Activated naive CD8-positive, alpha-beta T cell treated with anti-CD3 and anti-CD28 coated beads, Interleukin-2, amount 50 U/mL, for 16 hours (primary cell): ENCODE measurements at regions not wholly inside any gene's neighbourhood (a gene's known extent, or its start where the extent isn't known, plus 50 kb on each side); places are given as distances from the start of the nearest gene placed in this dataset.

Experiments
- DNase-seq: peaks from one replicate; pipeline ENCODE4 v3.0.0-alpha.2; 2020; ENCODE audit warnings: low read depth, low spot score

- no peak for DNase-seq
Measured at GRCh38 chr9:7947577-7947976, 148.0 kb upstream of the DMAC1 start.

DNA sequence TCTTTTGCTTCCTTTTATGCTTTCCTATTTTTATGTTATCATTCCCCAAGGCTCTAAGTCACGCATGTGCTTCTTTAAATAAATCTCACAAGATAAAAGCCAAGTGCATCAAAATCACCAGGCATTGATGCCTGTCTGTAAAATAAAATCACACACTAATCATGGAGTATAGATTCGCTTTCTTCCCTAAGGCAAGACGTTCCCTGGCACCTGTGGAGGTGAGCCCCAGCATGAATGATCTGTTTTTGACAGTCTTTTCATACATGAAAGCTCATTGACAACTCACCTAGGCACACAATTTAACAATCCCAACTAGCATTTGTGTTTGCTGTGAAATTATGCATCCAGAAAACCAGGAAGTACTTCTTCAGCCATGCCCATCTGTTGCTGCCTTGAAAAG is 146.9 kb upstream of the DMAC1 start:
- DNase-seq: no peak

GRCh38 chr9:7944572-7944971 is 145.0 kb upstream of the DMAC1 start:
- no peak for DNase-seq

DNA sequence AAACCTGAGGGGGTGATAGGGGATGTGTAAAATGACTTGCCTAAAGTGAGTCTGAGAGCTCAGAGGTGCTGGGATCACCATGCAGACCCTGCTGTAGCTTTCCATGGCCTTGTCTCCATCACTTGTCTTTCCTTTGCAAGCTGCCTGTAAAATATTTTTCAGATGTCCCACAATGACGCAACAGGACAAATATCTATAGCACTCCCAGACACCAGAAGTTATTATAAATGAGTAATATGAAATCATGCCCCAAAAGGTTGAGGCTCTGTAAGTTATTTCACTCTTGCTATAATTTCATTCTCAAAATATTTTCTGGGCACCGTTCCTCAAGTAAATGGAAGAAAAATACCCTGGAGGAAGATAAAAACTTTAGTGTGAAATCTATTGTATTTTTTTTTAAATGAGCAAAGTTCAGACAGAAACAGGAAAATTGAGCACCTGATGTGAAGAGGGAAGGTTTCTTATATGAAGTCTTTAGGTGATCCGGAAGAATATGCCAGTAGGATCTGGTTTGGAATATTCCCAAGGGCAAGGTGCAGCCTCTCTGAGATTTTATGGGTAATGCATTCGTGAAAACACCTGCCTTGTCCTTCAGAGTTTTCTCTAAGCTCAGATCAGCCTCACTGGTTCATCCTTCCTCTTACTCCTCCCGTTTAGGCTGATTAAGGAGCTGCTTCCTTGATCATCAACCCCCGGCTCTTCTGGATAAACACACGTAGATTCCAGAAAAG is 138.3 kb upstream of the DMAC1 start:
- DNase-seq: no peak

- DNase-seq: no peak
Measured at GRCh38 chr9:7936996-7937395, 137.4 kb upstream of the DMAC1 start.

DNA sequence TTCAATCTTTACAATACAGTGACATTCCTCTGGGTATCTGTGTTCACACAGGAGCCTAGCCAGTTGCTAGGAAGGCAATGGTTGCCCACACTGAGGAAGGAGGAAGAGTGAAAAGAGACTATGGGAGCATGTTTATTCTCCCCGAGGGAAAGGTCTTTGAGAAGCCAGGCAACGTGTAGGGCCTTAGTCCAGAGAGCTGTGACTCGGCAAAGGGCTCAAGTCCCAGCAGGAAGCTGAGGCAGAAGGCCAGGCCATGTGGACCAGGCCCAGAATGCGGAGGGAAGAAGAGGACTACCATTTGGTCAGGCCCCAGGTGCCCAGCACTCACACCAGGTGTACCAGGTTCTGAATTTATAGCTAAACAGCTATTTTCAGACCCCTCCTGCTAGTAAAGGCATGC is 136.6 kb upstream of the DMAC1 start:
- DNase-seq: no peak

DNA sequence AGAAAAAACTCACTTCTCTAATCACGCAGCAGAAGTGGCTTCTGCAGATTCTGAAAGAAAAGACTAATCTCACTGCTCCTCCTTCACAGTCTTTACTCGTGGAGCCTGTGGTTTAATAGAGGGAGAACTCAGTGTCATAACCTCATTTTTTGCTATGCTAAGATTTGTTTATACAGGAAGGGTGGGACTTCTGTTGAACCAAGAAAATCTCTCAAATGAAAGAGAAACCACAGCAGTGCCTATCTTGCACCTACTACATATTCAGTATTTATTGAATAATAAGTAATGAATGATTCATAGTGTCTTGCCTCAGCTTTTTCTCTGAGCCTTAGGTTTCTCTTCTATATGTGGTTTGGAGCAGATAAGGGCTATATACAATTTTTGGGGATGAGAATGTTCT is 136.1 kb upstream of the DMAC1 start:
- no peak for DNase-seq

- no peak for DNase-seq
Measured at GRCh38 chr9:7932767-7933166, 133.2 kb upstream of the DMAC1 start.

GRCh38 chr9:7930613-7931012 is 131.0 kb upstream of the DMAC1 start:
- DNase-seq: no peak

- no peak for DNase-seq
Measured at GRCh38 chr9:7921545-7922197, 122.1 kb upstream of the DMAC1 start.

- DNase-seq: no peak
Measured at GRCh38 chr9:7912037-7912535, 112.5 kb upstream of the DMAC1 start.

DNA sequence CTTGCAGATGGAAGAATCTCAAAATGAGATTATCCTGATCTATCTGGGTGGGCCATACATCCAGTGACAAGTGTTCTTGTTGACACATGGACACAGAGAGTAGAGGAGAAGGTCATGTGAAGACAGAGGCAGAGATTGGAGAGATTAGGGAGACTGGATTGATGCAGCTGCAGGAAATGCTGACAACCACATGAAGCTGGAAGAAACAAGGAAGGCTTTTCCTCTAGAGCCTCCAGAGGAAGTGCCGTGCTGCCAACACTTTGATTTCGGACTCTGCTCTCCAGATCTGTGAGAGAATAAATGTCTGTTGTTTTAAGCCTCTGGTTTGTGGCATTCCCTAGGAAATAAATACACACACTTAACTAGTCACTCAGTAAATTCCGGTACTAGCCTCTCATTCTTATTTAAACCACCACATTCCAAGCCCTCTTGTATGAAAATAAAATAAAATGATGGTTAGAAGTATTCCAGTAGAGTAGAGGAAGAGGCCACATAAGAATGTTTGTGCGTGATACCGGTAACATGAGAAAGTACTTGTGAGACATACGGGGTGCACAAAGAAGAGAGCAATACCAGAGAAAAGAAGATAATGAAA is 110.9 kb upstream of the DMAC1 start:
- no peak for DNase-seq

GRCh38 chr9:7909537-7909936 is 110.0 kb upstream of the DMAC1 start:
- DNase-seq: no peak

DNA sequence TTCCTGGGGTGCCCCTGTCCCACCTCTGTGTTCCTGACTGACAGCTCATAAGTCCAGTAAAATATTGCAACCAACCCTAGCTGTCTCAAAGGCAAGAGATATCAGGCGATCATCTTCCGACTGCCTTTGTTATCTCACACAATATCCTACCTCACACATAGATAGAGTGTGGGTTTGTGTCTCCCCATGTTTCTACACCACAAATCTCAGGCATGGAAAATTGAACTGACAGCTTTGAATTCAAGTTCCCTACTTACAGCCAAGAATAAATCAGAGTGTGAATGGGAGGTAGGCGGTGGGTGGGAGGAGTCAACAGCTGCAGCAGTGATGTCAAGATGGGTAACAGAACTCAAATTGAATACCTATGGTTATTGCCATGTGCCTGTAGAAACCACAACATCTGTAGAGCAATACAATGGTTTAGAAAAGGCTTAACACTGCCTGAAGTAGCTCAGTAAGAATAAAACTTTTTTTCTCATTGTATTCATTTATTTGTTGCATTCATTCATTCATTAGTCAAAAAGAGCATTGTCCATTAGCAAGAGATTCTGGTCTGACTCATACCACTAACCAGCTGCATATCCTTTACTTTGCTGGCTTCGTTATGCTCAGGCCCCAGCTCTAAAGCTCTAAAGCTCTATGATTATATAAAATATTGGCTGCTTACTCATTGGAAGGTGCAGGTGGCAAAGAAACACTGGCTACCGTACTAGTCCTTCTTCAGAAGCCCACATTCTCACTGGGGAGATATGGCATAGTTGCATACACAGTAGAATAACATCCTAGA is 108.2 kb upstream of the DMAC1 start:
- DNase-seq: no peak

- DNase-seq: no peak
Measured at GRCh38 chr9:7906783-7907550, 107.4 kb upstream of the DMAC1 start.

DNA sequence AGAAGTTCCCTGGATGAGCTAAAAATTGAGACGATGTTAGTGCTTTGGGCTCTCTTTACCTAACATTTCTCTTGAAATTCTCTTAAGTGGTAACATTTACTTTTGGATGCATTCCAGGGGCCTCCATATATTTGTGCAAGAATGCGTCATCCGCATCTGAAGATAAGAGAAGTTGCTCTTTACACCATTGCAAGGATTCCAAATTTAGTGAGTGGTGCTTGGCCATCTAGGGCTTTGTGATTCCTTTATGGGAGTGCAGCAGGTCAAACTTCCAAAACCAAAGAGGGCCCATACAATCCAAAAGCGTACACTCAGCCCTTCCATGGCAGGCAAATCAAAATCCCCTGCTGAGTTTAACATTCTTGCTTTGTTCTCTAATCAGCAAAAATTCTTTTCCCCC is 102.0 kb upstream of the DMAC1 start:
- DNase-seq: no peak

DNA sequence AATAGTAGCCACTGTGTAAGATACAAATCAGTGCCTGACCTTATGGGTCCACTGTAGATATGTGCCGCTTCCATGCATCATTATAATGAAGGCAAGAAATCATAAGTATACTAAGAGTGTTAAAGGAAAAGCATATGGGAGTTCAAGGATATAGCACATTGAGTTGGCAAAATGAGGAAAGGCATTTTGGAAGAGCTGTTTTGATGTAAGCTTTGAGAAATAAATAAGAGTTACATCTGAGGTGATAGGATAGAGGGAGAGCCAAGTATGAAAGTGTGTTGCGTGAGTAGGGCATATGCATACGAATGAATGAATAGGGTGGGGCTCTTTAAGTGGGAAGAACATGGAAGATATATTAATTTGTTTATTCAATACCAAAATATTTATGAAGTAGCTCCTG is 101.0 kb upstream of the DMAC1 start:
- no peak for DNase-seq

- DNase-seq: no peak
Measured at GRCh38 chr9:7899753-7900152, 100.2 kb upstream of the DMAC1 start.

DNA sequence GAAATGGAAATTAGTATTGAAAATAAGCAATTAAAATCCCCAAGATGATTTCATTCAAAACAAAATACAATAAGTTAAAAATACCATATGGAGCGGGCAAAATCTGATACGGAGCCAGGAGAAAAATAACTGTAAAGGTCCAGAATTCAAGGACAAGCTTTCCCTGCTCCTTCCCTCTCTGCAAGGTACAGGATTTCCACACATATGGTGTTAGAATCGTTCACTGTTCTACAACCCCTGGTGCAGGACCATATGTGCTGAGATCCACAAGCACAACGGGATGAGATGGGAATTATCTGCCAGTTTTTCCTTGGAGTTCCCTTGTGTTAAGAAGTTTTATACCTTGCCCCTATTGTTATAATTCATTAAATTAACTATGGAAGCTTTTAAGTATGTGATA is 94.7 kb upstream of the DMAC1 start:
- no peak for DNase-seq

DNA sequence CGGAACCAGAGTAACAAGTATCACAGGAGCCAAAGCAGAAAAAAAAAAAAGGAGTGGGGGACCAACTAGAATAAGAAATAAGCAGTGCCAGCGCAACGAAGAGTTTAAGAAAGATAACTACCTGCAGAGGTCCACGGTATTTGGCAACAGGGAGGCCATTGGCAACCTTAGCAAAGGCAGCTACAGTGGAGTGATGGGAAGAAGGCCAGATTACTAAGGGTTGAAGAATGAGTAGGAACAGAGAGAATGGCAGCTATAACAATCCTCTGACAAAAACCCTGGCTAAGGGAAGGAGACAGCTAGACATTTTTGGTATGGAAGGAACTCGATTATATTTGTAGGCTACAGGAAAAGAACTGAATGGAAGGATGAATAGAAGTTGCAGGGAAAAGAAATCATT is 93.4 kb upstream of the DMAC1 start:
- DNase-seq: no peak

DNA sequence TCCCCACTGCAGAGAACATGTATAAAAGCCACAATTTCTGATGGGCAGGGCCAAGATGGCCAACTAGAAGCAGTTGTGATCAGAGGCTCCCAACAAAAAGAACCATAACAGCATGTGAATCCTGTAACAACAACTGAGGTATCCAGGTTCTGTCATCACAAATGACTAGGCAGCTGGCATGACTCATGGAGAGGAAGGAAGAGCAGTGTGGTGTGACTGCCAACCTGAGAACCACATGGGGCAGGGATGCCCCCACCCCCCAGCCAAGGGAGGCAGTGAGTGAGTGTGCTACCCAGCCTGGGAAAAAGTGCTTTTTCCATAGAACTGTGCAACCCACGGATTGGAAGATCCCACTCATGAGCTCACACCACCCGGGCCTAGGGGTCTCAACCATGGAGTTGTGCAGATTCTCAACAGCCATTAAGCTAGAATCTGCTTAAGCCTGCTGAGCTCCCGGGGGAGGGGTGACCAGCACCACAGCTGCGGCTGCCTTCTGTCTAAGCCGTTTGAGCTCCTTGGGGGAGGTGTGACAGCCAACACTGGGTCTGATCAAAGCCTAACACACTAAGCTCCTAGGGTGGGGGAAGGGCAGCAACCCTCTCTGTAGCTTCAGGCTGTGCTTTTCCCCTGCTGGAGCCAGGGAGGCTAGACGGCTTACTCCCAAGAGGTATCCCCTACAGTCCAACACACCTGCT is 80.1 kb upstream of the DMAC1 start:
- no peak for DNase-seq
